CD4-positive, alpha-beta T cell treated with Interleukin-12 subunit alpha and Interleukin-12 subunit beta, for 1 hour (primary cell): ENCODE measurements at regions not wholly inside any gene's neighbourhood (a gene's known extent, or its start where the extent isn't known, plus 50 kb on each side); places are given as distances from the start of the nearest gene placed in this dataset.

Source experiments
- DNase-seq: peaks from one replicate; pipeline ENCODE4 v3.0.0-alpha.2; 2020

- no peak for DNase-seq
Observed at GRCh38 chr17:74061758-74062157, 141.7 kb upstream of the RPL38 start.

- DNase-seq: no peak
Observed at GRCh38 chr17:74062234-74062633, 141.2 kb upstream of the RPL38 start.

- DNase-seq: no peak
Observed at GRCh38 chr17:74063439-74063838, 140.0 kb upstream of the RPL38 start.

- DNase-seq: no peak
Observed at GRCh38 chr17:74070374-74070773, 133.1 kb upstream of the RPL38 start.

- no peak for DNase-seq
Observed at GRCh38 chr17:74070998-74071679, 132.3 kb upstream of the RPL38 start.

- DNase-seq: no peak
Observed at GRCh38 chr17:74072340-74072739, 131.1 kb upstream of the RPL38 start.

GRCh38 chr17:74076446-74076845 is 127.0 kb upstream of the RPL38 start:
- DNase-seq: no peak

- DNase-seq: no peak
Observed at GRCh38 chr17:74077231-74077630, 126.2 kb upstream of the RPL38 start.

GRCh38 chr17:74078363-74078941 is 125.0 kb upstream of the RPL38 start:
- no peak for DNase-seq

- no peak for DNase-seq
Observed at GRCh38 chr17:74079537-74080300, 123.8 kb upstream of the RPL38 start.

- DNase-seq: no peak
Observed at GRCh38 chr17:74080656-74081582, 122.6 kb upstream of the RPL38 start.

GRCh38 chr17:74082886-74083285 is 120.6 kb upstream of the RPL38 start:
- DNase-seq: no peak

- no peak for DNase-seq
Observed at GRCh38 chr17:74083321-74083720, 120.2 kb upstream of the RPL38 start.

GRCh38 chr17:74085434-74085833 is 118.0 kb upstream of the RPL38 start:
- no peak for DNase-seq

- no peak for DNase-seq
Observed at GRCh38 chr17:74087002-74087585, 116.4 kb upstream of the RPL38 start.

GRCh38 chr17:74088285-74088933 is 115.1 kb upstream of the RPL38 start:
- DNase-seq: no peak

GRCh38 chr17:74088934-74089329 is 114.5 kb upstream of the RPL38 start:
- no peak for DNase-seq

GRCh38 chr17:74089380-74089779 is 114.1 kb upstream of the RPL38 start:
- DNase-seq: no peak

- peak; percentile 14 for DNase-seq
Observed at GRCh38 chr17:74089869-74090464, 113.5 kb upstream of the RPL38 start.

- no peak for DNase-seq
Observed at GRCh38 chr17:74094651-74095050, 108.8 kb upstream of the RPL38 start.

GRCh38 chr17:74096456-74096855 is 107.0 kb upstream of the RPL38 start:
- DNase-seq: no peak
